ENCODE measurements at regions not wholly inside any gene's neighbourhood (a gene's known extent, or its start where the extent isn't known, plus 50 kb on each side); places are given as distances from the start of the nearest gene placed in this dataset.

DNA sequence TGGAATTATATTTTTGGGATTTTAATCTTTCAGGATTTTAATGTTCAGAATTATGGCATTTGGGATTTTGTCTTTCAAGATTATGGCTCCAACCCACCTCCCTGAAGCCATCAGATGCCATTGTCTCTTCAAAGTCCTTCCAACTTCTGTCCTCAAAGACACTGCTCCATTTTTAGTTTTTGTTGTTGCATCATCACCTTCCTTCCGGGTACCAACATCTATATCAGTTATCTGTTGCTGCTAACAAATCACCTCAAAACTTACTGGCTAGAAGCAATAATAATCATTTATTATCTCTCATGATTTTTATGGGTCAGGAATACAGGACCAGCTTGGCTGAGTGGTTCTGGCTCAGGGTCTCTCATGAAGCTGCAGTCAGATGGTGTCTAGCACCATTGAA, 138.8 kb upstream of the ZBED5 start:
- Histone ChIP-seq H3K4me2 (ENCODE audit: low read length) (no peak overlapping the region), H3K36me3 (ENCODE audit: control insufficient read depth in 1 of 2, insufficient read depth in 2 of 2, low read length in 2 of 2) (no peaks in the 10 kb centered on the region), H3K79me2 (ENCODE audit: insufficient read depth, low read length) (no peaks in the 10 kb centered on the region), H2AFZ (ENCODE audit: low read depth, low read length, poor library complexity, severe bottlenecking) (no peak overlapping the region), H3K4me3 (replicated peaks in 1 of 2; ENCODE audit: low read depth in 1 of 2, low read length in 2 of 2) (no peak overlapping the region), H3K9me3 (ENCODE audit: control insufficient read depth in 1 of 2, insufficient read depth in 1 of 2, low read depth in 1 of 2, low read length in 2 of 2) (no peaks in the 10 kb centered on the region), H3K4me1 (ENCODE audit: control insufficient read depth in 1 of 2, insufficient read depth in 2 of 2, low read length in 2 of 2) (no peaks in the 10 kb centered on the region), H3K9me2 (ENCODE audit: insufficient read depth) (no peaks in the 10 kb centered on the region), H4K20me1 (ENCODE audit: insufficient read depth) (no peaks in the 10 kb centered on the region), H3K27me3 (ENCODE audit: insufficient read depth, low read length) (no peaks in the 10 kb centered on the region), H3K27ac (ENCODE audit: low read depth, low read length) (no peak overlapping the region), H3K9ac (ENCODE audit: low read length) (no peak overlapping the region)
- CTCF ChIA-PET: no interaction called here
- POLR2A ChIA-PET: no interaction called here
- ATAC-seq (no peak), DNase-seq (ENCODE audit: low read depth, low spot score) (no peak)
- RAD21 ChIA-PET (ENCODE audit: low non-redundant PET in 1 of 2, low total read pairs in 2 of 2, uncharacterized antibody in 2 of 2, unreplicated experiment in 2 of 2): no interaction called here
- intact Hi-C loops (cut with micrococcal nuclease): no loop called here
- no TSS peak for BruUV-seq (replicated peaks)
- TF ChIP-seq SIN3A (IDR thresholded peaks at IDR 0.05; ENCODE audit: low read depth) (no peak), JUND (IDR thresholded peaks at IDR 0.05) (no peak), POLR2AphosphoS5 (IDR thresholded peaks at IDR 0.05; ENCODE audit: low read depth, low read length) (no peak), TCF7L2 (IDR thresholded peaks at IDR 0.05; ENCODE audit: borderline replicate concordance, extremely low read depth, insufficient read depth, insufficient read length) (no peak), EZH2 (IDR thresholded peaks at IDR 0.05) (no peak), EZH2phosphoT487 (IDR thresholded peaks at IDR 0.05; ENCODE audit: borderline replicate concordance) (no peak), YY1 (IDR thresholded peaks at IDR 0.05; ENCODE audit: extremely low read depth, insufficient replicate concordance, low read depth, low read length) (no peak), FOSL1 (IDR thresholded peaks at IDR 0.05; ENCODE audit: low read depth) (no peak), CBX3 (IDR thresholded peaks at IDR 0.05; ENCODE audit: low read depth) (no peak)
- TF ChIP-seq, protein P1, sequence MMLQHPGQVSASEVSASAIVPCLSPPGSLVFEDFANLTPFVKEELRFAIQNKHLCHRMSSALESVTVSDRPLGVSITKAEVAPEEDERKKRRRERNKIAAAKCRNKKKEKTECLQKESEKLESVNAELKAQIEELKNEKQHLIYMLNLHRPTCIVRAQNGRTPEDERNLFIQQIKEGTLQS (IDR thresholded peaks at IDR 0.05): no peak
- TF ChIP-seq, protein P2, sequence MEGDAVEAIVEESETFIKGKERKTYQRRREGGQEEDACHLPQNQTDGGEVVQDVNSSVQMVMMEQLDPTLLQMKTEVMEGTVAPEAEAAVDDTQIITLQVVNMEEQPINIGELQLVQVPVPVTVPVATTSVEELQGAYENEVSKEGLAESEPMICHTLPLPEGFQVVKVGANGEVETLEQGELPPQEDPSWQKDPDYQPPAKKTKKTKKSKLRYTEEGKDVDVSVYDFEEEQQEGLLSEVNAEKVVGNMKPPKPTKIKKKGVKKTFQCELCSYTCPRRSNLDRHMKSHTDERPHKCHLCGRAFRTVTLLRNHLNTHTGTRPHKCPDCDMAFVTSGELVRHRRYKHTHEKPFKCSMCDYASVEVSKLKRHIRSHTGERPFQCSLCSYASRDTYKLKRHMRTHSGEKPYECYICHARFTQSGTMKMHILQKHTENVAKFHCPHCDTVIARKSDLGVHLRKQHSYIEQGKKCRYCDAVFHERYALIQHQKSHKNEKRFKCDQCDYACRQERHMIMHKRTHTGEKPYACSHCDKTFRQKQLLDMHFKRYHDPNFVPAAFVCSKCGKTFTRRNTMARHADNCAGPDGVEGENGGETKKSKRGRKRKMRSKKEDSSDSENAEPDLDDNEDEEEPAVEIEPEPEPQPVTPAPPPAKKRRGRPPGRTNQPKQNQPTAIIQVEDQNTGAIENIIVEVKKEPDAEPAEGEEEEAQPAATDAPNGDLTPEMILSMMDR (IDR thresholded peaks at IDR 0.05 in 2 of 3, conservative IDR thresholded peaks at IDR 0.05 in 1 of 3; ENCODE audit: borderline replicate concordance in 1 of 3, insufficient read depth in 1 of 3, low read depth in 2 of 3, low read length in 2 of 3): no peak
- TF ChIP-seq, protein P3, sequence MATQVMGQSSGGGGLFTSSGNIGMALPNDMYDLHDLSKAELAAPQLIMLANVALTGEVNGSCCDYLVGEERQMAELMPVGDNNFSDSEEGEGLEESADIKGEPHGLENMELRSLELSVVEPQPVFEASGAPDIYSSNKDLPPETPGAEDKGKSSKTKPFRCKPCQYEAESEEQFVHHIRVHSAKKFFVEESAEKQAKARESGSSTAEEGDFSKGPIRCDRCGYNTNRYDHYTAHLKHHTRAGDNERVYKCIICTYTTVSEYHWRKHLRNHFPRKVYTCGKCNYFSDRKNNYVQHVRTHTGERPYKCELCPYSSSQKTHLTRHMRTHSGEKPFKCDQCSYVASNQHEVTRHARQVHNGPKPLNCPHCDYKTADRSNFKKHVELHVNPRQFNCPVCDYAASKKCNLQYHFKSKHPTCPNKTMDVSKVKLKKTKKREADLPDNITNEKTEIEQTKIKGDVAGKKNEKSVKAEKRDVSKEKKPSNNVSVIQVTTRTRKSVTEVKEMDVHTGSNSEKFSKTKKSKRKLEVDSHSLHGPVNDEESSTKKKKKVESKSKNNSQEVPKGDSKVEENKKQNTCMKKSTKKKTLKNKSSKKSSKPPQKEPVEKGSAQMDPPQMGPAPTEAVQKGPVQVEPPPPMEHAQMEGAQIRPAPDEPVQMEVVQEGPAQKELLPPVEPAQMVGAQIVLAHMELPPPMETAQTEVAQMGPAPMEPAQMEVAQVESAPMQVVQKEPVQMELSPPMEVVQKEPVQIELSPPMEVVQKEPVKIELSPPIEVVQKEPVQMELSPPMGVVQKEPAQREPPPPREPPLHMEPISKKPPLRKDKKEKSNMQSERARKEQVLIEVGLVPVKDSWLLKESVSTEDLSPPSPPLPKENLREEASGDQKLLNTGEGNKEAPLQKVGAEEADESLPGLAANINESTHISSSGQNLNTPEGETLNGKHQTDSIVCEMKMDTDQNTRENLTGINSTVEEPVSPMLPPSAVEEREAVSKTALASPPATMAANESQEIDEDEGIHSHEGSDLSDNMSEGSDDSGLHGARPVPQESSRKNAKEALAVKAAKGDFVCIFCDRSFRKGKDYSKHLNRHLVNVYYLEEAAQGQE (IDR thresholded peaks at IDR 0.05; ENCODE audit: low read depth): no peak

All from HCT116 (cell line).